ENCODE measurements at regions not wholly inside any gene's neighbourhood (a gene's known extent, or its start where the extent isn't known, plus 50 kb on each side); places are given as distances from the start of the nearest gene placed in this dataset.
A peak's percentile ranks its signal among the peaks of the same experiment; 100 is the strongest.

DNA sequence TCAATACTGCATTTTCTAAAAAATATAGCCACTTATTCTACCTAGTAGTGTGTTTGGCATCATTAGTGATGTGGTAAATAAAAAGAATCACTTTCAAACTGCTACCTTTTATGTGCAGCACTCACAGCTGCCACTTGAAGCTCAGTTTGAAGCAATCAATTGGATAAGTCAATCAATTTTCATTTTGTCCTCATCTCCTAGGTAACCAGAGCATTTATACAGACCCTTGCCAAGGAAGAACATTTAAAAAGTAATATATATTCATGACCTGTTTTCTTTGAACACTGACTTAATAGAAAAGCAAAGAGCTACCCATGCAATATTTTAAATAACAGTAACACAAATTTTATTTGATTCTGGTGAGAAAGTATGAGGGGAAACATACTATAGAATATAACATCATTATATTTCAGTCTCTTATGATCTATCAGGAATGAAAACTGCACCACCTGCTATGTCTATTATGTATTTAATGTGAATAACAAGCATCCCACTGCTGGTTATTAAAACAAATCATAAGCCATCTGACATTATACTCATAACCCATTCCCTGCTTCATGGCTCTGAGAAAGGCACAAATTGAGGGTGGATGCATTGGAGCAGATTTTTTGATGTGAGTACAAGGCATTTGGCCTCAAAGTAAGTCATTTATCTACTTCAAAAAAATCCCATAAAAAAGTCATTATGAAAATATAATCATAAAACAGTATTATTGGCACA lies 168.4 kb upstream of the C21orf91 start:
- no peak overlapping the region for H3K9ac ChIP-seq (replicated peaks in 1 of 4; ENCODE audit: extremely low read depth in 1 of 4, low read depth in 3 of 4, low read length in 3 of 4)
- no peaks in the 10 kb centered on the region for H4K20me1 ChIP-seq (replicated peaks in 1 of 2; ENCODE audit: control insufficient read depth in 1 of 2, insufficient read depth in 2 of 2, low read length in 2 of 2)
- H3K23ac ChIP-seq (ENCODE audit: insufficient read length): no peak overlapping the region
- no peak overlapping the region for H3K4ac ChIP-seq (replicated peaks; ENCODE audit: insufficient read length, low read depth, low read length)
- no peak overlapping the region for H3K27ac ChIP-seq (ENCODE audit: low read depth, low read length)
- CTCF ChIA-PET (ENCODE audit: partially characterized antibody): interaction anchor here (0.7 to 1.4 kb wide), 2 partner anchors 54 to 57 kb away, joined by 3 to 4 read pairs; no protein-coding TSS in a partner anchor
- 0 out of 2 replicates have a peak overlapping the region, but pooled peaks have one; percentile 90 for H2BK12ac ChIP-seq (ENCODE audit: low read depth, low read length)
- H4K5ac ChIP-seq (ENCODE audit: insufficient read length, low read depth, low read length): no peak overlapping the region
- no peak overlapping the region for H2AFZ ChIP-seq (ENCODE audit: low read length)
- no peak overlapping the region for H3K56ac ChIP-seq (replicated peaks; ENCODE audit: insufficient read length, low read depth, low read length)
- no peaks in the 10 kb centered on the region for H3K23me2 ChIP-seq (ENCODE audit: low read depth, low read length)
- H3K36me3 ChIP-seq (ENCODE audit: control insufficient read depth in 2 of 4, insufficient read depth in 4 of 4, low read length in 3 of 4): no peaks in the 10 kb centered on the region; a peak in 1 of 8 replicates
- H2BK120ac ChIP-seq (replicated peaks; ENCODE audit: low read depth, low read length): peak overlapping the region; percentile 97
- no peaks in the 10 kb centered on the region for H3K27me3 ChIP-seq (replicated peaks in 1 of 4; ENCODE audit: control insufficient read depth in 3 of 4, extremely low read depth in 1 of 4, insufficient read depth in 3 of 4, low read length in 3 of 4)
- H2BK20ac ChIP-seq (ENCODE audit: low read length): no peak overlapping the region
- H2BK5ac ChIP-seq (ENCODE audit: low read depth, low read length): no peak overlapping the region
- no peaks in the 10 kb centered on the region for H3K79me2 ChIP-seq (ENCODE audit: control insufficient read depth in 1 of 2, insufficient read depth in 2 of 2, low read length in 2 of 2)
- no peak overlapping the region for H3K14ac ChIP-seq (ENCODE audit: insufficient read length)
- H3K4me1 ChIP-seq (replicated peaks in 1 of 4; ENCODE audit: control insufficient read depth in 3 of 4, insufficient read depth in 4 of 4, low read length in 3 of 4): no peaks in the 10 kb centered on the region; a peak in 1 of 7 replicates
- no peak overlapping the region for H3K4me2 ChIP-seq (ENCODE audit: insufficient read depth in 1 of 2, low read depth in 2 of 2, low read length in 2 of 2)
- FAIRE-seq (no peak), DNase-seq (ENCODE audit: low read depth in 1 of 2, low spot score in 2 of 2) (no peak)
- no peaks in the 10 kb centered on the region for H3K79me1 ChIP-seq (ENCODE audit: low read depth, low read length)
- H2AK5ac ChIP-seq (ENCODE audit: low read depth, low read length): no peak overlapping the region
- H3K4me3 ChIP-seq (ENCODE audit: extremely low read depth in 1 of 4, insufficient read depth in 2 of 4, low read depth in 3 of 4, low read length in 4 of 4): no peak overlapping the region
- no peak overlapping the region for H3K18ac ChIP-seq (ENCODE audit: extremely low read depth, low read length)
- POLR2A ChIA-PET (ENCODE audit: partially characterized antibody): no interaction called here
- H2BK15ac ChIP-seq (ENCODE audit: low read length): no peak overlapping the region
- H3K9me3 ChIP-seq (ENCODE audit: insufficient read depth in 2 of 2, low read depth in 1 of 2, low read length in 1 of 2): peaks cover 0 to 8% of the 10 kb centered on the region in 2 experiments; a peak in 2 of 4 replicates
- no peak overlapping the region for H4K8ac ChIP-seq (ENCODE audit: extremely low read depth, insufficient read depth, low read length)
- no peak overlapping the region for H4K91ac ChIP-seq (replicated peaks; ENCODE audit: insufficient read length, low read length)
- TF ChIP-seq MAFK (IDR thresholded peaks at IDR 0.05; ENCODE audit: low read depth, low read length) (no peak), SP1 (IDR thresholded peaks at IDR 0.05; ENCODE audit: low read depth, low read length) (no peak), CHD2 (IDR thresholded peaks at IDR 0.05; ENCODE audit: low read length) (no peak), POLR2A (IDR thresholded peaks at IDR 0.05; ENCODE audit: control extremely low read depth in 1 of 2, low read depth in 2 of 2, low read length in 2 of 2) (no peak), RNF2 (IDR thresholded peaks at IDR 0.05; ENCODE audit: borderline replicate concordance, low read depth, low read length, missing control alignments, poor library complexity, severe bottlenecking) (no peak), JUND (IDR thresholded peaks at IDR 0.05; ENCODE audit: low read length) (no peak), PHF8 (conservative IDR thresholded peaks at IDR 0.05; ENCODE audit: low read depth, low read length) (no peak), CBX5 (IDR thresholded peaks at IDR 0.05; ENCODE audit: low read depth, low read length) (no peak), RAD21 (IDR thresholded peaks at IDR 0.05 in 1 of 2, conservative IDR thresholded peaks at IDR 0.05 in 1 of 2; ENCODE audit: low read depth in 2 of 2, low read length in 2 of 2) (no peak), YY1 (IDR thresholded peaks at IDR 0.05; ENCODE audit: low read depth, low read length) (no peak), SUZ12 (IDR thresholded peaks at IDR 0.05; ENCODE audit: low read length) (no peak), CTBP2 (IDR thresholded peaks at IDR 0.05; ENCODE audit: borderline replicate concordance, insufficient read depth, insufficient read length, low read length) (no peak), TEAD4 (IDR thresholded peaks at IDR 0.05; ENCODE audit: low read depth, low read length) (no peak), NANOG (IDR thresholded peaks at IDR 0.05; ENCODE audit: insufficient read depth, low read depth, low read length, poor library complexity, severe bottlenecking) (no peak)
